Suprapubic skin (tissue), 4 donors: ENCODE measurements at regions not wholly inside any gene's neighbourhood (a gene's known extent, or its start where the extent isn't known, plus 50 kb on each side); places are given as distances from the start of the nearest gene placed in this dataset.

Experiments
- DNase-seq, 2 donors: peaks; one replicate each; pipeline ENCODE4 v3.0.0-alpha.2; 2019; ENCODE audit warnings: low spot score in 2 of 2
- H3K27ac ChIP-seq: fragments of 200-600 bp; sonication (generic); one replicate; pipeline ENCODE4 v1.5.1; 2019
- H3K27me3 ChIP-seq: fragments of 200-600 bp; sonication (generic); one replicate; pipeline ENCODE4 v1.5.1; 2019
- H3K36me3 ChIP-seq: fragments of 200-600 bp; sonication (generic); one replicate; pipeline ENCODE4 v1.5.1; 2019
- H3K4me1 ChIP-seq: fragments of 200-600 bp; sonication (generic); one replicate; pipeline ENCODE4 v1.5.1; 2019
- H3K4me3 ChIP-seq: fragments of 200-600 bp; sonication (generic); one replicate; pipeline ENCODE4 v1.5.1; 2019; ENCODE audit warnings: mild to moderate bottlenecking
- H3K9me3 ChIP-seq: fragments of 200-600 bp; sonication (generic); one replicate; pipeline ENCODE4 v1.5.1; 2019
- EP300 ChIP-seq: sonication (generic); formaldehyde crosslinking; IDR thresholded peaks from one replicate; pipeline ENCODE4 v1.6.1; 2017; ENCODE audit warnings: antibody characterized with exemption
- POLR2A ChIP-seq, 2 donors: fragments of 450-650 bp; IDR thresholded peaks; one replicate each; pipeline ENCODE4 v1.6.1; 2017; ENCODE audit warnings: antibody characterized with exemption in 2 of 2, mild to moderate bottlenecking in 2 of 2, moderate library complexity in 2 of 2
- POLR2AphosphoS5 ChIP-seq, 3 donors: sonication (generic); formaldehyde crosslinking; IDR thresholded peaks; one replicate each; pipeline ENCODE4 v1.6.1; 2017; ENCODE audit warnings: antibody characterized with exemption in 3 of 3
- WGBS: methylation state at CpG from one replicate; pipeline ENCODE4 v1.1.5; 2018; 5-methylcytosine and 5-hydroxymethylcytosine counted together
- TF ChIP-seq, protein P1 (sequence below), 2 donors: fragments of 200-600 bp in 1 of 2; fragments of 450-650 bp in 1 of 2; sonication (generic) in 1 of 2; IDR thresholded peaks; one replicate each; pipeline ENCODE4 v1.5.1; 2016 to 2019; ENCODE audit warnings: antibody characterized with exemption in 2 of 2, mild to moderate bottlenecking in 1 of 2, moderate library complexity in 1 of 2

DNA sequence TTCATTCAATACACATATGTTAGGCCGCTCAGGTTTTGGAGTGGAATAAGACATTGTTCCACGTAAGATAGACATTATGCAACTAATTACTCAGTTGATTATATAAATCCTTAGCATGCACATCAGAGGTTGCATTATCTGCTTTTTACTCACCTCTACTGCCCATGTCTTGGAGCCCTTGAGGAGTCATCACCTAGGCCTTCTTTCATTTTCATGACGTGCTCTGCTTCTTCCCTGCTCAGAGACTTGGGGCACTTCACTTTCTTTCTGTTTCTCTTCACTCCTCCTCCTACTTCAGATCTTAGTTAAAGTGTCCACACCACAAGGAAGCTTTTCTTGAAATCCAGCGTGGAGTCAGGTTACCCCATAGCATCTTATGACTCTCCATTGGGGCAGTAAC is 241.1 kb downstream of the TLR4 start:
- Histone ChIP-seq H3K36me3 (no peaks in the 10 kb centered on the region), H3K27me3 (no peaks in the 10 kb centered on the region), H3K27ac (no peak overlapping the region), H3K9me3 (peaks cover 4% of the 10 kb centered on the region), H3K4me3 (no peak overlapping the region), H3K4me1 (no peaks in the 10 kb centered on the region)
- DNase-seq = no peak
- WGBS = 85% methylated on average over 4 of the region's 4 CpGs
- TF ChIP-seq EP300 (no peak), POLR2AphosphoS5 (IDR thresholded peaks at IDR 0.05) (no peak), POLR2A (IDR thresholded peaks at IDR 0.05) (no peak)
- TF ChIP-seq, protein P1, sequence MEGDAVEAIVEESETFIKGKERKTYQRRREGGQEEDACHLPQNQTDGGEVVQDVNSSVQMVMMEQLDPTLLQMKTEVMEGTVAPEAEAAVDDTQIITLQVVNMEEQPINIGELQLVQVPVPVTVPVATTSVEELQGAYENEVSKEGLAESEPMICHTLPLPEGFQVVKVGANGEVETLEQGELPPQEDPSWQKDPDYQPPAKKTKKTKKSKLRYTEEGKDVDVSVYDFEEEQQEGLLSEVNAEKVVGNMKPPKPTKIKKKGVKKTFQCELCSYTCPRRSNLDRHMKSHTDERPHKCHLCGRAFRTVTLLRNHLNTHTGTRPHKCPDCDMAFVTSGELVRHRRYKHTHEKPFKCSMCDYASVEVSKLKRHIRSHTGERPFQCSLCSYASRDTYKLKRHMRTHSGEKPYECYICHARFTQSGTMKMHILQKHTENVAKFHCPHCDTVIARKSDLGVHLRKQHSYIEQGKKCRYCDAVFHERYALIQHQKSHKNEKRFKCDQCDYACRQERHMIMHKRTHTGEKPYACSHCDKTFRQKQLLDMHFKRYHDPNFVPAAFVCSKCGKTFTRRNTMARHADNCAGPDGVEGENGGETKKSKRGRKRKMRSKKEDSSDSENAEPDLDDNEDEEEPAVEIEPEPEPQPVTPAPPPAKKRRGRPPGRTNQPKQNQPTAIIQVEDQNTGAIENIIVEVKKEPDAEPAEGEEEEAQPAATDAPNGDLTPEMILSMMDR (IDR thresholded peaks at IDR 0.05) = no peak

DNA sequence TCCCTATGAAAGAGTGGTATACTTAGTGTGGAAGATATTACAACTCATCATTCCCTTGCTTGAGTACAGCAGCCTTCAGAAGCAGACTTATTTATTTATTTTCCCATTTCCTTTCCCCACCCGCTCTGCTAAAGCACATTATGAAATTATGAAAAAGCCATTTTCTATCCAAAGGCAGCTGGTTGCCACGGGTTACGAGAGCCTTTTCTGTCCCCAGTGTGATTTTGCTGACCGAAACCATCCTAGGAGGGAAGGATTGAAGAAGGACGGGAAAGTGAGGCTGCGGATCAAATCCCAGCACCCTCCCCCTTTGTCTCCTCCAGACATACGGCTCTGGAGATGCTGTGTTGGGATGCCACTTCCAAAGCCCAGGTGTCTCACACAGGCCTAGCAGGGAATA is 246.9 kb downstream of the TLR4 start:
- WGBS = 86% methylated on average over 7 of the region's 7 CpGs
- TF ChIP-seq POLR2AphosphoS5 (IDR thresholded peaks at IDR 0.05) (no peak), POLR2A (IDR thresholded peaks at IDR 0.05) (no peak), EP300 (no peak)
- TF ChIP-seq, protein P1 (IDR thresholded peaks at IDR 0.05) = no peak
- H3K9me3 ChIP-seq = no peaks in the 10 kb centered on the region

DNA sequence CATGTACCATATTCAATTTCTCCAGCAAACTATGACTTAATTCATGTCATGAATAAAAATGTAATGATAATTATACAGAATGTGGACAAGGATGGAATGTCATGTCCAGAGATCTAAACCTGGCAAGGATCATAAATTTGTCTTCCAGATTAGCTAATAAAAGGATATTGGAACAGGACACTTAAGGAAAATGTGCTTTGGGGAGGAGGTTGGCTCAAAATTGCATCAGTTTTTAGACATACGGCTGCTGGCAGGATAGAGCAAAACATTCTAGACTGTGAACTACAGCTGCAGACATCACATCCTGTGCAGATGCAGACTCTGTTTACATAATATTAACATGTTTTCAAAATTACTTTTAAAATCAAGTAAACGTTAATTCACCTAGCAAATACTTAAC is 248.4 kb downstream of the TLR4 start:
- Histone ChIP-seq H3K27ac (no peak overlapping the region), H3K36me3 (no peaks in the 10 kb centered on the region), H3K27me3 (no peaks in the 10 kb centered on the region), H3K9me3 (no peaks in the 10 kb centered on the region), H3K4me1 (no peaks in the 10 kb centered on the region), H3K4me3 (no peak overlapping the region)
- 40% methylated on average over 2 of the region's 2 CpGs for WGBS
- DNase-seq = no peak
- TF ChIP-seq, protein P1 (IDR thresholded peaks at IDR 0.05) = no peak
- TF ChIP-seq POLR2AphosphoS5 (IDR thresholded peaks at IDR 0.05) (no peak), EP300 (no peak), POLR2A (IDR thresholded peaks at IDR 0.05) (no peak)

More for the DNA sequence above, 246.9 kb downstream of the TLR4 start:
- no peaks in the 10 kb centered on the region for H3K27me3 ChIP-seq
- no peaks in the 10 kb centered on the region for H3K36me3 ChIP-seq
- H3K4me1 ChIP-seq = no peaks in the 10 kb centered on the region
- DNase-seq = no peak
- H3K4me3 ChIP-seq = no peak overlapping the region
- no peak overlapping the region for H3K27ac ChIP-seq

DNA sequence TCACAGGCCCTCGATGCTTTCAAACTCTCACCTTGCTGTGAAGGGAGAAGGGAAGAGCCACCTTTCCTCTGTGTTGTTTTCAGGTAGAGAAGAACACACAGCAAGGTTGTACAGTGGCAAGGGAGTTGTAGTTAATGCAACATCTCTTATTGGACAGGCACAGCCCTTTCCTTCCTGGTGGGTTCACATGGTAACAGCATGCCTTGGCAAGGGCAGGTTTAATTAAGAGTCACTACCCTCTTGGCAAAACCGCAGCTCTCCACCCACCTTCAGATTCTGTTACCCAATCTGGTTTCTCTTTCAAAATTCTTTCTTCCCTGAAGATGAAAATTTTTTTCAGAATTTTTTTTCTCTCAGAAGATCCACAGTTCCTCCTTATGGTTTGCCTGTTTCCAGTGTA is 253.1 kb downstream of the TLR4 start:
- Histone ChIP-seq H3K27me3 (no peaks in the 10 kb centered on the region), H3K9me3 (no peaks in the 10 kb centered on the region), H3K4me1 (no peaks in the 10 kb centered on the region), H3K36me3 (no peaks in the 10 kb centered on the region), H3K4me3 (no peak overlapping the region), H3K27ac (no peak overlapping the region)
- 43% methylated on average over 2 of the region's 2 CpGs for WGBS
- no peak for TF ChIP-seq EP300
- no peak for TF ChIP-seq POLR2A (IDR thresholded peaks at IDR 0.05)
- no peak for TF ChIP-seq POLR2AphosphoS5 (IDR thresholded peaks at IDR 0.05)
- TF ChIP-seq, protein P1 (IDR thresholded peaks at IDR 0.05) = no peak
- no peak for DNase-seq

DNA sequence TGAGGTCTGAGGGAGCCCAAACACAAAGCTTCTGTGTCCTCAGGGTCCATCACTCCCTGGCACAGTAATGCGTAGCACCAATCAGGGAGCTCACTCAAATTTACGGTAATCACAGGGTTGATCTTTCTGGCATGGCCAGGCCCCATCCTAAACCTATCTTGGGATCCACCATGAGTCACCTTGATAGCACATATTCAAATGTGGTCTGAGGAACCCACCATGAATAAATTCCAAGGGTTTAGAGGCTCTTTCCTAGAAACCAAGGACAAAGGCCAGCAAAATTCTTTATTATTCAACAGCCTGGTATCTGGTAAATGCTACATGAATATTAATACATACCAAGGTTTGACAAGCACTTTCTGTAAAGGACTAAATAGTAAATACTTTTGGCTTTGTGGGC is 254.5 kb downstream of the TLR4 start:
- H3K9me3 ChIP-seq = no peaks in the 10 kb centered on the region
- no peaks in the 10 kb centered on the region for H3K36me3 ChIP-seq
- no peaks in the 10 kb centered on the region for H3K4me1 ChIP-seq
- H3K27me3 ChIP-seq = no peaks in the 10 kb centered on the region
- DNase-seq = no peak
- 79% methylated on average over 2 of the region's 2 CpGs for WGBS
- H3K27ac ChIP-seq = no peak overlapping the region
- H3K4me3 ChIP-seq = no peak overlapping the region
- TF ChIP-seq EP300 (no peak), POLR2A (IDR thresholded peaks at IDR 0.05) (no peak), POLR2AphosphoS5 (IDR thresholded peaks at IDR 0.05) (no peak)
- TF ChIP-seq, protein P1 (IDR thresholded peaks at IDR 0.05) = no peak
